GM12878 (cell line): ENCODE measurements at regions not wholly inside any gene's neighbourhood (a gene's known extent, or its start where the extent isn't known, plus 50 kb on each side); places are given as distances from the start of the nearest gene placed in this dataset.

Experiments used
- ATAC-seq: fragments of 200-7000 bp; cut with Tn5 transposase; 3 replicates; pipeline ENCODE4 v1.9.1; 2020; ENCODE audit warnings: mild to moderate bottlenecking, moderate library complexity
- BruUV-seq: library from RNA; stranded (reverse); fragments of 400-500 nt; replicated peaks from 2 replicates; lab custom pipeline; 2021; lab: Mats Ljungman, UMichigan
- CTCF ChIA-PET: fragments of 300-600 bp; sonication (Branson Sonifier 250); formaldehyde crosslinking; extraction: SDS; loops from one replicate; lab custom pipeline; 2021; ENCODE audit warnings: inconsistent platforms; lab: Yijun Ruan, JAX
- POLR2A ChIA-PET: fragments of 350-600 bp; formaldehyde crosslinking; extraction: SDS; loops from one replicate; lab custom pipeline; 2021; ENCODE audit warnings: inconsistent platforms; lab: Charles Lee
- RAD21 ChIA-PET: fragments of 300-600 bp; sonication (Branson Sonifier 250); formaldehyde crosslinking; loops from one replicate; lab custom pipeline; 2023; ENCODE audit warnings: antibody characterized with exemption; ENCODE audit not compliant: unreplicated experiment; lab: Charles Lee
- SMC1A ChIA-PET: fragments of 300-600 bp; sonication (Branson Sonifier 250); formaldehyde crosslinking; loops from one replicate; lab custom pipeline; 2023; ENCODE audit not compliant: unreplicated experiment, uncharacterized antibody; lab: Charles Lee
- DNase-seq: peaks from one replicate; pipeline ENCODE4 v3.0.0-alpha.2; 2011; ENCODE audit warnings: low read depth, low spot score
- FAIRE-seq: peaks from 3 replicates; lab custom pipeline; 2011; peaks lifted over from hg19 to GRCh38; lab: Jason Lieb, UNC
- H2AFZ ChIP-seq: 2 replicates; pipeline ENCODE4 v1.6.0; 2011; ENCODE audit warnings: low read depth, low read length, control low read depth; ENCODE audit not compliant: control insufficient read depth
- H3K27ac ChIP-seq: 2 replicates; pipeline ENCODE4 v1.5.1; 2011; ENCODE audit warnings: control low read depth; ENCODE audit not compliant: control insufficient read depth, insufficient read depth
- H3K27me3 ChIP-seq, 2 experiments: replicated peaks in 1 of 2; 2 replicates each; pipeline versions ENCODE4 v1.6.0 to v1.6.1; 2011; ENCODE audit warnings: low read length in 1 of 2; ENCODE audit not compliant: control insufficient read depth in 2 of 2, insufficient read depth in 2 of 2
- H3K36me3 ChIP-seq, 2 experiments: 2 replicates each; pipeline ENCODE4 v1.5.1; 2011; ENCODE audit warnings: low read length in 1 of 2; ENCODE audit not compliant: control insufficient read depth in 2 of 2, insufficient read depth in 2 of 2
- H3K4me1 ChIP-seq: 2 replicates; pipeline ENCODE4 v1.6.1; 2011; ENCODE audit warnings: mild to moderate bottlenecking, low read length, moderate library complexity, mixed read lengths; ENCODE audit not compliant: control insufficient read depth, insufficient read depth
- H3K4me2 ChIP-seq: 2 replicates; pipeline ENCODE4 v1.6.0; 2011; ENCODE audit warnings: control low read depth; ENCODE audit not compliant: control insufficient read depth, insufficient read depth
- H3K4me3 ChIP-seq: fragments of 200-600 bp; sonication (generic); 2 replicates; pipeline ENCODE4 v1.5.1; 2016
- H3K79me2 ChIP-seq: 2 replicates; pipeline ENCODE4 v1.6.0; 2011; ENCODE audit warnings: low read length; ENCODE audit not compliant: control insufficient read depth, insufficient read depth
- H3K9ac ChIP-seq: 2 replicates; pipeline ENCODE4 v1.8.0; 2011; ENCODE audit warnings: low read length, control low read depth, mixed read lengths; ENCODE audit not compliant: control insufficient read depth, insufficient read depth
- H3K9me3 ChIP-seq: replicated peaks from 3 replicates; pipeline ENCODE4 v1.5.1; 2011; ENCODE audit warnings: mild to moderate bottlenecking, low read length; ENCODE audit not compliant: control insufficient read depth, insufficient read depth
- H4K20me1 ChIP-seq: 2 replicates; pipeline ENCODE4 v1.6.0; 2011; ENCODE audit not compliant: control insufficient read depth, insufficient read depth
- CBX5 ChIP-seq: sonication (generic); IDR thresholded peaks from 2 replicates; pipeline ENCODE4 v1.6.1; 2016; ENCODE audit warnings: low read depth, moderate library complexity, mild to moderate bottlenecking, inconsistent platforms
- CHD1 ChIP-seq: IDR thresholded peaks from 2 replicates; pipeline ENCODE4 v1.6.1; 2012; ENCODE audit warnings: low read depth, low read length, improper control_type of control experiment
- CREB1 ChIP-seq: IDR thresholded peaks from 2 replicates; pipeline ENCODE4 v1.6.1; 2012; ENCODE audit warnings: low read depth, mild to moderate bottlenecking, inconsistent platforms
- MEF2B ChIP-seq: fragments of 450-650 bp; IDR thresholded peaks from 2 replicates; pipeline ENCODE4 v1.6.1; 2018; ENCODE audit warnings: mild to moderate bottlenecking, moderate library complexity; ENCODE audit not compliant: partially characterized antibody, poor library complexity, severe bottlenecking
- NFIC ChIP-seq: IDR thresholded peaks from 2 replicates; pipeline ENCODE4 v1.6.1; 2012; ENCODE audit warnings: low read depth, mild to moderate bottlenecking, inconsistent platforms, low read length, moderate library complexity
- PAX8 ChIP-seq: fragments of 450-650 bp; IDR thresholded peaks from 2 replicates; pipeline ENCODE4 v1.6.1; 2017; ENCODE audit warnings: mild to moderate bottlenecking, moderate library complexity
- POLR2AphosphoS5 ChIP-seq: IDR thresholded peaks from 2 replicates; pipeline ENCODE4 v1.6.1; 2011; ENCODE audit warnings: mild to moderate bottlenecking, low read length, inconsistent platforms
- SMARCA5 ChIP-seq: fragments of 450-650 bp; IDR thresholded peaks from 2 replicates; pipeline ENCODE4 v1.6.1; 2017; ENCODE audit warnings: mild to moderate bottlenecking
- STAT3 ChIP-seq: IDR thresholded peaks from 2 replicates; pipeline ENCODE4 v1.6.1; 2011; ENCODE audit warnings: low read depth, low read length, improper control_type of control experiment
- WGBS: methylation state at CpG from one replicate; pipeline ENCODE4 v1.1.6; 2016; ENCODE audit warnings: low lambda C conversion rate; ENCODE audit not compliant: insufficient replicate concordance, insufficient coverage; ENCODE audit errors: missing lambda C conversion rate; 5-methylcytosine and 5-hydroxymethylcytosine counted together
- in situ Hi-C: fragments of 300-500 bp; cut with MboI; formaldehyde crosslinking; loops from 9 replicates; pipeline ENCODE4 v1.14.3; 2018; ENCODE audit warnings: mixed read lengths
- intact Hi-C: fragments of 100-400 bp; cut with micrococcal nuclease; formaldehyde crosslinking; loops from one replicate; pipeline ENCODE4 v1.14.2; 2022; ENCODE audit not compliant: unreplicated experiment
- TF ChIP-seq, protein P1 (sequence below), 3 experiments: IDR thresholded peaks in 2 of 3; conservative IDR thresholded peaks in 1 of 3; 2 replicates each; pipeline ENCODE4 v1.5.1; 2011; ENCODE audit warnings: low read depth in 3 of 3, low read length in 3 of 3, mild to moderate bottlenecking in 3 of 3, control low read depth in 2 of 3, moderate library complexity in 2 of 3, inconsistent platforms in 1 of 3, mixed read lengths in 1 of 3; ENCODE audit not compliant: control insufficient read depth in 2 of 3, insufficient read depth in 1 of 3; ENCODE audit errors: extremely low read depth in 1 of 3
- TF ChIP-seq, protein P2 (sequence below): IDR thresholded peaks from 2 replicates; pipeline ENCODE4 v1.6.1; 2011; ENCODE audit warnings: mild to moderate bottlenecking, low read depth, low read length, moderate library complexity; ENCODE audit not compliant: insufficient replicate concordance
- TF ChIP-seq, protein P3 (sequence below): IDR thresholded peaks from 2 replicates; pipeline ENCODE4 v1.6.1; 2012; ENCODE audit warnings: low read depth, low read length, improper control_type of control experiment

DNA sequence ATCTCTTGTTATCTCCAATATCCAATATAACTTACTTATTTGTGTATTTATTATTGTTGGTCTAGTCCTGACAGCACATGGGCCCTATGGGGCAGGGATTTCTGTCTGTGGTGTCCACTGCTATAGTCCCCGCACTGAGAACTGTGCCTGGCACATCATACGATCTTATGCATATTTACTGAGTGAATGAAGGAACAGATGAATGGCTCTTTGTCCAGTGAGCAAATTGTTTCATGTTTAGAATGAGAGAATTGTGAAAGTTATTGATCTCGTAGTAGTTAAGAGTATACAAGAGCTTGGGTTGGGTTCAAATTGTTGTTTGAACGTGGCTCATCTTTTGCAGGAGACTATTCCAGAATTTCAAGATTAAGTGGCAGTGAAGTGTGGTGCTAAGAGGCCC is 96.1 kb upstream of the SLC34A2 start:
- CTCF ChIA-PET: no interaction called here
- TF ChIP-seq PAX8 (no peak), CREB1 (no peak), STAT3 (no peak), NFIC (no peak), CBX5 (no peak), MEF2B (no peak), CHD1 (no peak), POLR2AphosphoS5 (no peak), SMARCA5 (no peak)
- TF ChIP-seq, protein P1, sequence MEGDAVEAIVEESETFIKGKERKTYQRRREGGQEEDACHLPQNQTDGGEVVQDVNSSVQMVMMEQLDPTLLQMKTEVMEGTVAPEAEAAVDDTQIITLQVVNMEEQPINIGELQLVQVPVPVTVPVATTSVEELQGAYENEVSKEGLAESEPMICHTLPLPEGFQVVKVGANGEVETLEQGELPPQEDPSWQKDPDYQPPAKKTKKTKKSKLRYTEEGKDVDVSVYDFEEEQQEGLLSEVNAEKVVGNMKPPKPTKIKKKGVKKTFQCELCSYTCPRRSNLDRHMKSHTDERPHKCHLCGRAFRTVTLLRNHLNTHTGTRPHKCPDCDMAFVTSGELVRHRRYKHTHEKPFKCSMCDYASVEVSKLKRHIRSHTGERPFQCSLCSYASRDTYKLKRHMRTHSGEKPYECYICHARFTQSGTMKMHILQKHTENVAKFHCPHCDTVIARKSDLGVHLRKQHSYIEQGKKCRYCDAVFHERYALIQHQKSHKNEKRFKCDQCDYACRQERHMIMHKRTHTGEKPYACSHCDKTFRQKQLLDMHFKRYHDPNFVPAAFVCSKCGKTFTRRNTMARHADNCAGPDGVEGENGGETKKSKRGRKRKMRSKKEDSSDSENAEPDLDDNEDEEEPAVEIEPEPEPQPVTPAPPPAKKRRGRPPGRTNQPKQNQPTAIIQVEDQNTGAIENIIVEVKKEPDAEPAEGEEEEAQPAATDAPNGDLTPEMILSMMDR (IDR thresholded peaks at IDR 0.05 in 2 of 3, conservative IDR thresholded peaks at IDR 0.05 in 1 of 3; ENCODE audit: control insufficient read depth in 2 of 3, extremely low read depth in 1 of 3, insufficient read depth in 1 of 3, low read depth in 3 of 3, low read length in 3 of 3): no peak
- TF ChIP-seq, protein P2, sequence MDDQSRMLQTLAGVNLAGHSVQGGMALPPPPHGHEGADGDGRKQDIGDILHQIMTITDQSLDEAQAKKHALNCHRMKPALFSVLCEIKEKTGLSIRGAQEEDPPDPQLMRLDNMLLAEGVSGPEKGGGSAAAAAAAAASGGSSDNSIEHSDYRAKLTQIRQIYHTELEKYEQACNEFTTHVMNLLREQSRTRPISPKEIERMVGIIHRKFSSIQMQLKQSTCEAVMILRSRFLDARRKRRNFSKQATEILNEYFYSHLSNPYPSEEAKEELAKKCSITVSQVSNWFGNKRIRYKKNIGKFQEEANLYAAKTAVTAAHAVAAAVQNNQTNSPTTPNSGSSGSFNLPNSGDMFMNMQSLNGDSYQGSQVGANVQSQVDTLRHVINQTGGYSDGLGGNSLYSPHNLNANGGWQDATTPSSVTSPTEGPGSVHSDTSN: no peak
- TF ChIP-seq, protein P3, sequence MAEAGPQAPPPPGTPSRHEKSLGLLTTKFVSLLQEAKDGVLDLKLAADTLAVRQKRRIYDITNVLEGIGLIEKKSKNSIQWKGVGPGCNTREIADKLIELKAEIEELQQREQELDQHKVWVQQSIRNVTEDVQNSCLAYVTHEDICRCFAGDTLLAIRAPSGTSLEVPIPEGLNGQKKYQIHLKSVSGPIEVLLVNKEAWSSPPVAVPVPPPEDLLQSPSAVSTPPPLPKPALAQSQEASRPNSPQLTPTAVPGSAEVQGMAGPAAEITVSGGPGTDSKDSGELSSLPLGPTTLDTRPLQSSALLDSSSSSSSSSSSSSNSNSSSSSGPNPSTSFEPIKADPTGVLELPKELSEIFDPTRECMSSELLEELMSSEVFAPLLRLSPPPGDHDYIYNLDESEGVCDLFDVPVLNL: no peak
- no peak for DNase-seq
- ATAC-seq: no peak
- Histone ChIP-seq H3K79me2 (no peaks in the 10 kb centered on the region), H3K9me3 (no peaks in the 10 kb centered on the region), H3K4me1 (no peaks in the 10 kb centered on the region), H3K27me3 (no peaks in the 10 kb centered on the region; a peak in 1 of 4 replicates), H3K4me2 (no peak overlapping the region), H3K4me3 (no peak overlapping the region), H4K20me1 (no peaks in the 10 kb centered on the region), H3K27ac (no peak overlapping the region), H3K9ac (no peak overlapping the region), H3K36me3 (no peaks in the 10 kb centered on the region), H2AFZ (no peak overlapping the region)
- in situ Hi-C loops: no loop called here
- RAD21 ChIA-PET: no interaction called here
- SMC1A ChIA-PET: no interaction called here
- POLR2A ChIA-PET: no interaction called here
- no TSS peak for BruUV-seq
- WGBS: 27% methylated on average over 4 of the region's 4 CpGs
- no peak for FAIRE-seq
- intact Hi-C loops: no loop called here
